Esophagus muscularis mucosa (tissue), 4 donors: ENCODE measurements at regions not wholly inside any gene's neighbourhood (a gene's known extent, or its start where the extent isn't known, plus 50 kb on each side); places are given as distances from the start of the nearest gene placed in this dataset.

Experiments used
- DNase-seq: peaks from one replicate; pipeline ENCODE4 v3.0.0-alpha.2; 2017; ENCODE audit errors: extremely low spot score
- H3K27ac ChIP-seq, 4 donors: fragments of 200-600 bp; sonication (generic); replicated peaks in 1 of 4; 1 replicate in 3 of 4; 2 replicates in 1 of 4; pipeline ENCODE4 v1.5.1; 2016 to 2019; ENCODE audit warnings: mild to moderate bottlenecking in 1 of 4
- H3K27me3 ChIP-seq, 4 donors: fragments of 200-600 bp; sonication (generic); one replicate each; pipeline versions ENCODE4 v1.5.1 to v1.6.0; 2016 to 2019
- H3K36me3 ChIP-seq, 4 donors: fragments of 200-600 bp; sonication (generic); one replicate each; pipeline ENCODE4 v1.5.1; 2016 to 2019
- H3K4me1 ChIP-seq, 4 donors: fragments of 200-600 bp; sonication (generic); one replicate each; pipeline ENCODE4 v1.5.1; 2016 to 2019
- H3K4me3 ChIP-seq, 4 donors: fragments of 200-600 bp; sonication (generic); 1 replicate in 2 of 4; 2 replicates in 2 of 4; pipeline ENCODE4 v1.5.1; 2016 to 2019; ENCODE audit warnings: mild to moderate bottlenecking in 4 of 4, moderate library complexity in 1 of 4
- H3K9me3 ChIP-seq, 4 donors: fragments of 200-600 bp; sonication (generic); 1 replicate in 3 of 4; 2 replicates in 1 of 4; pipeline ENCODE4 v1.5.1; 2016 to 2019
- CTCF ChIP-seq, 3 experiments: fragments of 200-600 bp in 2 of 3; fragments of 450-650 bp in 1 of 3; sonication (generic) in 2 of 3; IDR thresholded peaks; one replicate each; pipeline ENCODE4 v1.5.1; 2017 to 2019; ENCODE audit warnings: antibody characterized with exemption in 3 of 3, mild to moderate bottlenecking in 2 of 3, moderate library complexity in 1 of 3
- EP300 ChIP-seq: sonication (generic); formaldehyde crosslinking; IDR thresholded peaks from one replicate; pipeline ENCODE4 v1.6.1; 2017; ENCODE audit warnings: antibody characterized with exemption
- POLR2A ChIP-seq: fragments of 450-650 bp; IDR thresholded peaks from one replicate; pipeline ENCODE4 v1.6.1; 2017; ENCODE audit warnings: antibody characterized with exemption, moderate library complexity, mild to moderate bottlenecking, low read depth
- POLR2AphosphoS5 ChIP-seq, 2 donors: sonication (generic); formaldehyde crosslinking; IDR thresholded peaks; one replicate each; pipeline ENCODE4 v1.6.1; 2017; ENCODE audit warnings: antibody characterized with exemption in 2 of 2
- WGBS: methylation state at CpG from one replicate; pipeline ENCODE4 v1.1.5; 2018; 5-methylcytosine and 5-hydroxymethylcytosine counted together
- intact Hi-C: fragments of 100-400 bp; cut with DNase I; formaldehyde crosslinking; loops from one replicate; pipeline ENCODE4 v1.15.1; 2023

GRCh38 chr1:229106526-229107125, 164.3 kb upstream of the RAB4A start:
- Histone ChIP-seq H3K27me3 (no peaks in the 10 kb centered on the region), H3K4me3 (no peak overlapping the region), H3K27ac (no peak overlapping the region), H3K9me3 (no peaks in the 10 kb centered on the region), H3K4me1 (peaks cover 4 to 47% (median 41%) of the 10 kb centered on the region in 4 donors), H3K36me3 (no peaks in the 10 kb centered on the region)
- TF ChIP-seq CTCF (IDR thresholded peaks at IDR 0.05) (no peak), POLR2AphosphoS5 (IDR thresholded peaks at IDR 0.05) (no peak)
- 87% methylated on average over 7 of the region's 7 CpGs for WGBS
- DNase-seq, result no peak
- intact Hi-C loops, result no loop called here

GRCh38 chr1:229107304-229107815, 163.6 kb upstream of the RAB4A start:
- no peaks in the 10 kb centered on the region for H3K9me3 ChIP-seq
- 98% methylated on average over 6 of the region's 6 CpGs for WGBS
- no peak overlapping the region for H3K27ac ChIP-seq
- H3K4me1 ChIP-seq, result peaks cover 4 to 54% (median 48%) of the 10 kb centered on the region in 4 donors
- no peak for TF ChIP-seq CTCF (IDR thresholded peaks at IDR 0.05)
- no peaks in the 10 kb centered on the region for H3K27me3 ChIP-seq
- no peak overlapping the region for H3K4me3 ChIP-seq
- H3K36me3 ChIP-seq, result no peaks in the 10 kb centered on the region
- intact Hi-C loops, result no loop called here
- DNase-seq, result no peak

- H3K4me1 ChIP-seq, result peaks cover 4 to 52% (median 47%) of the 10 kb centered on the region in 4 donors
- intact Hi-C loops, result no loop called here
- DNase-seq, result no peak
- no peak overlapping the region for H3K27ac ChIP-seq
- H3K4me3 ChIP-seq, result no peak overlapping the region
- H3K27me3 ChIP-seq, result no peaks in the 10 kb centered on the region
- 67% methylated on average over 2 of the region's 2 CpGs for WGBS
- TF ChIP-seq POLR2A, result no peak
- no peaks in the 10 kb centered on the region for H3K36me3 ChIP-seq
- H3K9me3 ChIP-seq, result no peaks in the 10 kb centered on the region
These were observed 162.9 kb upstream of the RAB4A start for GRCh38 chr1:229107972-229108371.

GRCh38 chr1:229108598-229109201, 162.2 kb upstream of the RAB4A start:
- peak overlapping the region; percentile 62 to 80 (median 64) for H3K27ac ChIP-seq
- peaks cover 4 to 49% (median 48%) of the 10 kb centered on the region in 4 donors for H3K4me1 ChIP-seq
- H3K4me3 ChIP-seq, result no peak overlapping the region
- no peaks in the 10 kb centered on the region for H3K36me3 ChIP-seq
- no peaks in the 10 kb centered on the region for H3K27me3 ChIP-seq
- no peak for DNase-seq
- WGBS, result 90% methylated on average over 10 of the region's 10 CpGs
- TF ChIP-seq POLR2A (no peak), EP300 (no peak), POLR2AphosphoS5 (IDR thresholded peaks at IDR 0.05) (no peak), CTCF (IDR thresholded peaks at IDR 0.05) (no peak)
- intact Hi-C loops, result no loop called here
- no peaks in the 10 kb centered on the region for H3K9me3 ChIP-seq

GRCh38 chr1:229109320-229109761, 161.6 kb upstream of the RAB4A start:
- intact Hi-C loops, result no loop called here
- H3K9me3 ChIP-seq, result no peaks in the 10 kb centered on the region
- 76% methylated on average over 5 of the region's 5 CpGs for WGBS
- H3K4me3 ChIP-seq, result no peak overlapping the region
- no peaks in the 10 kb centered on the region for H3K36me3 ChIP-seq
- no peaks in the 10 kb centered on the region for H3K27me3 ChIP-seq
- DNase-seq, result no peak
- H3K27ac ChIP-seq, result peak overlapping the region; percentile 62 to 80 (median 64)
- peaks cover 4 to 55% (median 54%) of the 10 kb centered on the region in 4 donors for H3K4me1 ChIP-seq
- TF ChIP-seq CTCF (IDR thresholded peaks at IDR 0.05) (no peak), EP300 (no peak), POLR2AphosphoS5 (IDR thresholded peaks at IDR 0.05) (no peak), POLR2A (no peak)
